ENCODE measurements at regions not wholly inside any gene's neighbourhood (a gene's known extent, or its start where the extent isn't known, plus 50 kb on each side); places are given as distances from the start of the nearest gene placed in this dataset.

DNA sequence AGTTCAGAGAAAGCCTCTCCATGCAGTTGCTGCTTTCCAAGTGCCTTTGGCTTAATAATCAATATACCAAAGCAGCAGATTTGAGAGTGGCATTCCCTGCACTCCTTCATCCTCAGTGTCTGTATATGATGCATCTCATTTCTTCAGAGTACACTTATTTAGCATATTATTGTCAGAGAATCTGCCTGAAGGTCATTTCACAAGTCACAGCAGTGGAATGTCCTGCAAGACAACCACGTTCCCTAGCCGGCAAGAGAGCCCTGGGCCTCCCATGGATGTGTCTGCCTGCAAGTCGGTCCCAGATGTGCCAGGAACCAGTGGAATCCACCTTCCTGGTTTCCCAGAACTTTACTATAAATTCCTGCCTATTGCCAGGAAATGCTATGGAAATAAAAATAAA is 289.4 kb upstream of the IGFBP3 start:
- DNase-seq = no peak

DNA sequence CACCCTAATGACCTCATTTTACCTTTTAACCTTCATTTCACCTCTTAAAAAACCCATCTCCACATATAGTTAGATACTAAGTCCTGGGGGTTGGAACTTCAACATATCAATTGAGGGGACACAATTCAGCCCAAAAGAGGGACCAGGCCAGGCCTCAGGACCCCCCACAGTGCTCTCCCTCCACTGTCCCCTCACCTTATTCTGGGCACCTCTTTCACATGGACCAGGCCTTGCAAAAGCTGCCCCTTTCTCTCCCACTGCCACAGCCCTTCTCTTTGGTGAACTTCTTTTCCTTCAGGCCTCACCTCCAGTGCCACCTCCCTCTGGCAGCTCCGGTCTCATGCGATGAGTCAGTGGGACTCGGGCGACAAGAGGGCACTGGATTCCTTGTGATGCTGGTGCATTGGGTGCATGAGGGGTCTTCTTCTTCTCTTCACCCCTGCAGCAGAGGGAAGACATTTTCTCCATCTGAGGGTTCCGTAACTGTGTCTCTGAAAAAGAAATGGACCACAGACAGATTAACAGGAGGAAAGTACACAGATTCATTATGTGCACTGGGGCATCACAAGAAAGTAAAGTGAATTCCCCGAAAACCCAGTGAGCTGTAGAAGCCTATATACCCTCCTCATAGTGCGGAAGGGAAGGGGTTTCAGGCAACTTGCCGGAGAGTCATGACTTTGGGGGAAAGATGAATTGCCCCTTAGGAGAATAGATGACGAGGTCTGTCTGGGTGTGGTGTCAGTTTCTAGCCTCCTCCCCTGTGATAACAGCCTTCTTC is 288.7 kb upstream of the IGFBP3 start:
- DNase-seq = no peak

DNA sequence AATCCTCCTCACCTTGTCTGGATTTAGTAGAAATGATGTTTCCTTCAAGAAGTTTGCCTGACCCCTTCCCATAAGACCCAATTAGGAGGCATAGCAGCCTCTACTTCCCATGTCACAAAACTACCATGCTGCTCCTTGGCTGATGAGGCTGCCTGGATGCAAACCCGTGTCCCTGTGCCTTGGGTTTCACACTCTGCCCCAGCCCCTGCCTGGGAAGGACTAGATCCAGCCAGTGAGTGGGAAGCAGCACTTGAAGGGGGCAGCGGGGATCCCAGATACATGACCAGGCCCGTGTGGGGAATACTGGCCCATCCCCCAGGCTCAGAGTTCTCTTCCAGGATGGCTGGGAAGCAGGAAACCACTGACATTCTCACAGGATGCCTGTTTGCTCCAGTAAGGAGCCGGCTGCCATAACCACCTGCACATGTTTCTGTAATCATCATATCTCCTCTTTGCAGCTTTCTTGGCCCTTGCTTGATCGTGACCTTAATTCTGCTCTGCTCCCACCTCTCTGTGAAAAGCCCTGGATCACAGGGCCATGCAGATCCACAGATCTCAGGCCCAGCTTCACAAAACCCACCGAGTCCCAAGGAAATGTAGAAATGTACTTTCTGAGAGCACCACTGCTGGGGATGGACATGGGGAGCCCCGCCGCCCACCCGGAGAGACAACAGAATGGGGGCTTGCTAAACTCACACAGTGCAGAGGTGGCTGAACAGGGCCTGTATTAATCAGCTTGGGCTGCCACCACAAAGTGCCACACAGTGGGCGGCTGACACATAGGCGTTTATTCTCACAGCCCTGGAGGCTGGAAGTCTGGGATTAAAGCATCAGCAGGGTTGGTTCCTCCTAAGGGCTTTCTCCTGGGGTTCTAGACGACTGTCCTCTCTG is 287.8 kb upstream of the IGFBP3 start:
- no peak for DNase-seq

DNA sequence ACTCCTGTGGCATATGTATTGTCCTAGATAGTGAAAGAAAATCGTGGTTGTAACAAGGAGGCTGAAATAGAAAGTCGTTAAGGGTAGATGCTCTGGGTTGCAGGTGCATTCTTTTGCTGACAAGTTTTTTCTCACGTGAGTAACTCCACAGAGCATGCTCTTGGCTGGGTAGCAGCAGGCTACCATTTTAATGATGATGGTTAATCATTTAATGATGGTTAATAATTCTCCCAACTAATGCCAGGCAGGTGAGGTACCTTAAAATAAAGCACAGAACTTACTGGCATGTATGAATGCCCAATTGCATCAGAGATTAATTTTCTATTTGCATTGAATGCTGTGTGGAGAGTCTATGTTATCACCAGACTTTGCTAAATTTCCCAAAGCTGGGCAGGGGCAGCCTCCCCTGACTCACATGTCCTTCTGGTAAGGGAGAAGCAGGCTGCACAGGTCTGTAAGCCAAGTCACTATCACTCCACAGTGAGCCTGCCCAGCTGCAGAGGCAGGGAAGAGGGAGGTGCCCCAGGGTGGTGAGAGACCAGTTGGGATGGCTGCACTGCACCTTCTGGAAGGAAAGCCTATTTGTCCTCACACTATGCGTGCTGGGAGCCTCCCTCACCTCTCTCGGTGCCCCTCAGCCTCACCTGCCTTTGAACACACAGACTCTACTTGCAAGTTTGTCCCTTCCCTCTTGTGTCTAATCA is 287.0 kb upstream of the IGFBP3 start:
- DNase-seq = no peak

DNA sequence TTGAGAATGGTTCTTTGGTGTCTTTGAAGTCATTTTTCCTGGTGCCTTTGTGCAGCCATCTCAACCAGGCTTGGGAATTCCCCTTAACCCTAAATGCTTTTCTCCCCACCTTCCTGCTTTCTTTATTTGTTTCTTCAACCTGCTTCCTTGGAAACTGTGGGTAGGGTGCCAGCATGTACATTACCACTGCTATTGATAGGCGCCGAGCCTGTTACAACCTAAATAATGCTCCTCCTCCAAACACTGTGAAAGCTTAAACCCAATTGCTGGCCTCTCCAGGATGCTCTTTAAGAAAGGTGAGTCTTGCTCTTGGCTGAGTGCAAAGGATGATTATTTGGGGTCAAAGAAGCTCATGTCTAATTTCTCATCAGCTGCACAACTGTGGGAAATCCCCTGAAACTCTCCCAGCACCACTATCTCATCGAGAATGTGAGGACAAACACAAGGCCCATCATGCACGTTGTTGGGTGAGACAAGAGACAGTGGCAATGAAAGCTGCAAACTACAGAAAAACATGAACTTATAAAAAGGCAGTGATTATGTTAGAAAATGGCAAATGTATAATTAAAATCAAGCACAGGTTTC is 285.5 kb upstream of the IGFBP3 start:
- DNase-seq = no peak

DNA sequence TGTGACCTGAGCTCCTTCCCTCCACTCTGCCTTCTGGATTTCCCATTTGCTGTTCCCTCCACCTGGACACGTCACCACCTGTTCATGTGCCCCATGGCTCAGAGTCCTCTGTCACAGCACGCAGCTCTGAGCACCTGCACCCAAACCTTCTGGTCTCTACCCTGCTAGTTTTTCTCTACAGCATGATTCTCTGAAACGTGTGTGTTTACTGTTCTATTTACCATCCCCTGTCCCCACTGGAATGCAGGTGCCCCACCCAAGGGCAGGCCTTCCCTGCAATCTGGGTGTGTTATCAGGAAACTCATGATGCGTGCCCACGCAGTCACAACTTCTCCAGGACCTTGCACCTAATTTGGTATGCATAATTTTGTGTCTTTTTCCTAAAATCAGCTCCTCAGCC is 284.4 kb upstream of the IGFBP3 start:
- DNase-seq = no peak

DNA sequence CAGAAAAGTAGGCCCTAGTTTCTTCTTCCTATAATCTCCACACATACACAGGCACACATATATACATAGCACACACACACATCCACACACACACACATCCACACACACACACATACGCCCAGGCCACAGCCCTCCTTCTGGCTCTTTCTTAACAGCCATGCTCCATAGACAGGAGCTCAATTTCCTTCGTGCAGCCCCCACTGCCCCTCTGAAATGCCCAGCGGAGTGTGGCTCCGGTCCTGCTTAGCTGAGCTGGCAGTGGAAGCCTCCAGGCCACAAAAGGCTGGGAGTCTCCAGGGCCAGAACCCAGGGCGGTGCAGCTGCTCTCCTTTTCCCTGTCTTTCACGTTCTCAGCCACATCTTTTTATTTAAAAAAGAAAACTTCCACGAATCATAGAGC is 282.9 kb upstream of the IGFBP3 start:
- DNase-seq = no peak

DNA sequence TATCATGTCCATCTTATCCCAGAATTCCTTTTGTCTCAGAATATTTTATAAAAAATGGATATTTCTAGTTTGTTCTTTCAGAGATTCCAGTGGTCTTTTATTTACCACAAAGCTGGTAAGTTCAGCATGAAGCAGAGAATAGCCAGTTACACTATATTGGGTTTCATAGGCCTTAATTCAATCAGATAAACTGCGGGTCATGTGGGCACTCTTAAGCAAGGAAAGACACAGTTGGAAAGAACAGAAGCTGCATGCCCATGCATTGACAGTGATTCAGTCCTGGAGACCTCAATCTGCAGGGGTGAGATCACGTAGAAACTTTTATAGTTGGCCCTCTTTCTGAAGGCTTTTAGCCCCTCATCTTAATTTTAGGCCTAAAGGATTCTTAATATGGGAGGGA is 281.3 kb upstream of the IGFBP3 start:
- no peak for DNase-seq

DNA sequence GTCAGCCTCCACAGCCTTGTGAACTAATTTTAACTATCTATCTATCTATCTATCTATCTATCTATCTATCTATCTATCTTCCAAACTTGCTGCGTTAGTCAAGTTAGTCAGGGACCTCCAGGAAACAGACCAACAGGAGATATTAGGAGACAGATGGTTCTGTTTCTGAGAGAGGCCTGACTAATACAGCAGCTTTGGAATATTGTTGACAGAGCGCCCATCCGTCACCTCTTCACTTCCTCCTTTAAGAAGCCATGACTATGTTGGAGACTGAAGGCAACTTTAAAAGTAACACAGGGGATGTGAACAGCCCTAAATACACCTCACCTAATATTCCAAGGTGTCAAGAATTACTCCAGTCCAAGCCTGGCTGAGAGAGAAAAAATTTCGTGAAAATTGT is 280.9 kb upstream of the IGFBP3 start:
- no peak for DNase-seq

DNA sequence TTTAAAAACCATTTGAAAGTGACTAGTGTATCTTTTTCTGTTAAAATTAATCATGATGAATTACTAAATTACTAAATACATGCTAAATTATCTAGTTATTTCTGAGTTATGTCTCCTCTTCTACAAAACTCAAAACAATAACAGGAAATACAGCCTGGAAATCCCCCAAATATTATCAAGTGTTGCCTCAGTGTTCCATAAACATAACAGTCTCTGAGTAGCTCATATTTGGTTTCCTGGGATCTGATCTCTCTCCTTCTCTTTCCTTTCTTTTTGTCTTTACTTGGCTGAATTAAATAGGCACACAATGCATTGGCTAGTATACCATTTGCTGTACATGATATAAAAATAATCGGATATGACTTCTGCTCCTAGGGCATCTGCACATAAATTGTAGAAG is 277.6 kb upstream of the IGFBP3 start:
- DNase-seq = no peak

DNA sequence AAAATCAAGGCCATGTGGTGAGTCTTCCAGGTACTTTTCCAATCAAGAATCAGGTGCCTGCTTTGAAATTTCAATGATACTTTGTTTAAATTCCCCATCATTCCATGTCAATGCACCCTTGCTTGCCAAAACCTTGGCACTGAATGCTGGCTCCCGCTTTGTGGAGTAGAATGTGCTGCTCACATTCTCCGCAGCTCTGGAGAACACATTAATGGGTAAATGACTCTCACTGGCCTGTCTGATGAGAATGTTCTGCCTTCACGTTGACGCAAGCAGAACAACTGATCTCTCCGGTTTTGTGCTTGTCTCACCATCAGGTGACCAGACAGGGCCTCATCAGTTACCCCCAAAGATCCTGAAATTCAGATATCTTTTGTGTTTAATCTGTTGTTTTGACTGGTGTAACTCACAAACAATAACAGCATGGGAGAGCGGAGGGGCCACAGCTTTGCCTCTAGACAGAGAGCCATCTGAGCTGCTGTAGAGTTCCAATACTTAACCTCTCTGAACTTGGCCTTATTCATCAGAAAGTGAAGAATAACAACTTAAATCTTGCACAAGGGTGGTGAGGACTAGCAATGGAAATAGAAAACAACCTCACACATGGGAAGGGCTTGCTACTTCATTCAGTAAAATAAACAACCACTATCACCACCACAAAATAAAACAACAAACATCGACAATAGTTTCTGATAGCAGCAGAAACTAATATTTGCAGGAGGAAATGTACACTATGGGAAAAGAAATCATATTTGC is 276.9 kb upstream of the IGFBP3 start:
- no peak for DNase-seq

DNA sequence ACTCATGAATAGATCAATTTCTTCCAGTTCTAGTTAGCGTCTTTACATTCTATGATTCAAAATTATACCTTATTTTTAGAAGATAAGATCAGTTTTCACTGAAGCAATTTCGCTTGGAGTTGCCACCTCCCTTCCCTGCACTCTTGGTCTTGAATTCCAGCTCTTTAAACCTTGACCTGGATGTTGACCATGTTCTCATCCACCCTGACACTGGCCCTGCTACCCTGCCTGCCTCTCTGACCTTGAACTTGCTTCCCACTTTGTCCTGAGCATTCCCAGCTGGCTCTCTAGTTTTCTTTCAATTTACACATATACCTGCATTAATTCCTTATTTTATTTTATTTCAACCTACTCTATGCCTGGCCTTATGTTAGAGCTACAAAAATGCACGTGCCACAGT is 274.9 kb upstream of the IGFBP3 start:
- no peak for DNase-seq

DNA sequence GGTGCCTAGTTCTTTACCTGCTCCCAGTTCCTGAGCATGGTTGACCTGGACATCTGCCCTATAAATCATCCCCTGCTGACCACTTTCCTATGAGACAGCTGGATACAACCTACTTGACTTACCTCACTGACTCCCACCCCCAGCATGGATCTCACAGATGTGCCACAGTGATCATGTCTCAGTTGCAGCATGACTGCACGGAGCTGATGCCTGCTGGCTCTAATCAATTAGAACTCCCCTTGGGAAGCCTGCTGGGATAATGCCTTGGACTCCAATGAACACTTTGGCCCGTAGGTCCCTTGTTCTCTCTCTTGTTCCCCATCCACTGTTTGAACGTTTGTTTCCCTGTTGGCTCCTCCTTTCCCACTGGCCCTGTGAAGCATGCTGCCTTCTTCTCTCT is 271.2 kb upstream of the IGFBP3 start:
- no peak for DNase-seq

DNA sequence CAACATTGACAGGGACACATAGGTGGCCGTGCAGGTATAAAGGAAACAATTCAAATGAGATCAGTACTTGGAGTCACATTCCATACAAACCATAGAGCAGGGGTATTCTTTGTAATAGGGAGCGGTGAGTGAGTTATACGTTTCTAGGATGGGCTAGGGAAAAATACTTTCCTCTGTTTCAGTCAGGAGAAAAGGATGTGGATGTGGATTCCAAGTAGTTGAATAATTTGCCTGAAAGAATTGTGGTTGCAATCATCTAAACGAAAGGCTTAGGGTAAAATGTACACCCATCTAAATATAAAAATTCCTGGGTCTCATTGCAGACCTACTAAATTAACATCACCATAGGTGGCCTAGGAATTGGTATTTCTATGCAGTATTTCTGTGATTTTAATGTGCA is 270.7 kb upstream of the IGFBP3 start:
- no peak for DNase-seq

DNA sequence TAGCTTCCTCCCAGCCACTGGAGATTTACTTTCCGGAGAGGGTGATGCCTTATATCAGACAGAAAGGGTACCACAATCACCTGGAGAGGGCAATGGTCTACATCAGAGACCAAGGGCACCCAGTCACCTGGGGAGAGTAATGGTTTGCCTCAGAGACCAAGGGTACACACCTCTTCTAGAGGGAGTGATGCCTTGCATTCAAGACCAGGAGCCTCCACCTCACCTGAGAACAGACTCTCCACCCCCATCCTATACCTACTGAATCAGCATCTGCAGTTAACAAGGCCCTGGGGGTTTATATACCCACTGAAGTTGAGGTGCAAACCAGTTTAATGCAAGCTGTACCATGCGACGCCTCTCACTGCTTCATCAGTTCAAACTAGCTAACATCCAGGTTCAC is 270.2 kb upstream of the IGFBP3 start:
- no peak for DNase-seq

DNA sequence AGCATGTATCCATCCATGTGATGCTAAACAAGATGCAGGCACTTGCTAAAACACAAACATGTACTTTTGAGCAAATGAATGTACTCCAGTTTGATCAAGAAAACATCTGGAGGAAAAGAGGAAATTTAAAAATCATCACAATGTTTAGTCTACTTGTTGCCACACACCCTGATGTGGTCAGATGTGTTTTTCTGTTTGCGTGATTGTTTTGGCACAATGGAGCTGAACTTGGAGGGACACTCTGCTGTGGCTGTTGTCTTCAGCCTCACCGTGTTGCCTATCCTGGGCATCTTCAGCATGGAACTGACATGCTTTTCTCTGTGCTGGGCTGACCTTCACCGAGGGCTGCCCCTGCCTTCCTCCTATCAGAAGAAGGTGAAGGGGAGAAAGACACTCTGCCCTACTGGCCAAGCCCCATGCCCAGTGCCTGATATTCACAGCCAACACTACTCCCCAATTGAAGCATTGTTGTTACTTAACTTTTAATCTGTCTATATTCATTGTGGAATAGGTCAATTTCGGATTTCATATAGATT is 268.3 kb upstream of the IGFBP3 start:
- DNase-seq = no peak

DNA sequence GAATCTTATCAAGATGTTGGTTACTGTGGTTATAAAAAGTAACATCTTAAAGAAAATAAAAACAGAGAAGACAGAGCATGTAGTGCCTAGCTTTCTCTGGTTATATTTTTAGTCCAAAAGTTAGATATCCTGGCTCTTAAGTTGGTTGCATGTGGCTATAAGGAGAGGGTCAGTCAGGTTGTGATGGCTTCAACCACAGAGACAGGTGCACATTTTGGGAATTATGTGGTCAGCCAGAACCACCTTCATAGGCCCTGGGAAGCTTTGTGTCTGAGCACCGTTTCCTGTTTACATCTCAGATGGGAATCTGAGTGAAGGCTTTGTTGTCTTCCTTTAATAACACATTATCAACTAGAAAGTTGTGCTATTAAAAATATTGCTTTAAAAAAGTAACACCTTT is 265.1 kb upstream of the IGFBP3 start:
- DNase-seq = no peak

DNA sequence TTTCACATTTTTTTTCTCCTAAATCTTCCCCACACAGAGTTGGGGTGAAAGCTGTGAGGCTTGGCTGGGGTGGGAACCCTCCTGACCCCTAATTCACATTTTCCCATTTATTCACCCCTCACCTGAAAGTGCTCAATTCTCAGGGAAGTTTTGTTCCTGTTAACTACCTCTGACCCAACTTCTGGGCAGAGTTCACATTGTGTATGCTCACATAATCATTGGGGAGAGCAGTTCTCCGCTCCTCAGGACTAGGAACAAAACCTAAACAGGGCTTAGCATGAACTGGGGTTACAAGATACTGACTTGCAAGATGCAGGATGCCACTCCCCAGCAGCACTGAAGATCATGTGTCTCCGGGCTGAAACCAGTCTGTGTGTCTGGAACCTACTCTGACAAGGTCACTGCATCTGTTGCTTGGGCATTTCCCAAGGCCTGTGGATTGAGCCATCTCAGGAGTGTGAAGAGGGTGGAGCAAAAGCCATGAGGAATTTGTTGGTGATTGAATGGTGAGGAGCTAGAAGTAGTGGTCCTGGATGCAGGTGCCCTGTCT is 258.1 kb upstream of the IGFBP3 start:
- DNase-seq = no peak

DNA sequence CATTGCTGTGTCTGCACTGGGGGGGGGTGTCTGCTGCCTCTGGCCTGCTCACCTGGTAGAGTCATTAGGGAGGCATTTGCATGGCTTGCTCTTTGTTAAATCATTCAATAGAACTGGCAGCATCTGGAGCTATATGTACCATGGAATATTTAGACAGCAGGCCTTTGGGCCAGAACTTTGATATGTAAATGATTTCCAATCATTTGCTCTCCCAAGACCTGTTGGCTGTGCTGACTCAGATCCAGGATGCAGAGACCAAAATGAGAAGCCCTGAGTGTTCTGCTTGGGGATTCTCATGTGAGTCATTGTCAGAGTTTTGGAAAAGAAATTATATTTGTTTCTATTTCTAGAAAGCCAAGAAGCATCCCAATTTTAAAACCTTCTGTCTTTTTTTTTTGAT is 257.6 kb upstream of the IGFBP3 start:
- peak; percentile 8 to 34 for DNase-seq

DNA sequence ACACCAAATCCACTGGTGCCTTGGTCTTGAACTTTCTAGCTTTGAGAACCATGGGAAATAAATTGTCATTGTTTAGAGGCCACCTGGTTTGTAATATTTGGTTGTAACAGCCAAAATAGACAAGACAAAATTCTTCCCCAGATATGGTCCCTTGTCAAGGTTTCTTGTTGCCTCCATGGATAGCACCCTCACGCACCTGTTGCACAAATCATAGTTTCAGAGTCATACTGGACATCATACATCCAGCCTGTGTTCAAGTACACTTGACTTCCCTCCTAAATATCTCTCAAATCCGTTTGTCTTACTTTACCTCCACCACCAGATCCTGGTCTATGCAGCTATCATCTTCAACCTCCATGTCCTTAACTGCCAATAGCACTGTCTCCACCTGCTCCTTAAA is 256.7 kb upstream of the IGFBP3 start:
- DNase-seq = no peak

DNA sequence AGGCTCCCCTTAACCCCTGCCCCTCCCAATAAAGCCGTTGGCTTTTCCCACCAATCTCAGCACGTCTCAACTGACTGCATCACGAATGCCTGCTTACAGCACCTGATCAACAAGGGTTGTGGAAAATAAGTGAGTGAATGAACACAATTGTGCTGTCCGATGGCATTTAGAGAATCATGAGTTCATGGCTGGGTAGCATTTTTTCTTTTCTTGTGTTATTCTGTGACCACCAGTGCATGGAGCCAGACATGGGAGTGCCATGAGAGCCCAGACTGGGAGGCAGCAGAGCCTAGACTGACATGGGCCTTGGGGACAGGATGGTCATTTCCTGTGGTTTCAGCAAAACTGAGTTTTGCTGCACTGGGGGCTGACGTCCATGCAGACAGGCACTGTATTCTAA is 254.1 kb upstream of the IGFBP3 start:
- DNase-seq = no peak

DNA sequence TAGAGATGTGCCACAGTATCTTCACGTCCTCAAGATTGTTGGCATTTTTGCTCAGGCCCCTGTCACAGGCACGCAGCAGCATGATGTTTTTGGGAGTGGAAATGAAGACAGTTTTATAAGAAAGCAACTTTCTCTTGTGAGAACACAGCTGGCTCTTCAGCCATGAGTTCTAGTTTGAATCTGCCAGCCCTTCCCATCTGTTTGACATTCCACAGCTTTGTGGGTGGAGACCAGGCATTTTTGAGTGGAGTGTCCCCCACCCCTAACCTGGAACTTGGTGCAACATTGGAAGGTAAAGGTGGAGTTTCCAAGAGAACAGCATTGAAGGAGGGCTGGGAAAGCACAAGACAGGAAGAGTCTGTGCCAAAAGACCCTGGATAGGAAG is 253.1 kb upstream of the IGFBP3 start:
- no peak for DNase-seq
